WI38 (cell line): ENCODE measurements at regions not wholly inside any gene's neighbourhood (a gene's known extent, or its start where the extent isn't known, plus 50 kb on each side); places are given as distances from the start of the nearest gene placed in this dataset.

Experiments used
- H3K4me3 ChIP-seq: 2 replicates; pipeline ENCODE4 v1.5.1; 2011; ENCODE audit warnings: low read depth, mild to moderate bottlenecking, control low read depth, low read length
- CTCF ChIP-seq: IDR thresholded peaks from 2 replicates; pipeline ENCODE4 v1.5.1; 2012; ENCODE audit warnings: low read depth, mild to moderate bottlenecking, control low read depth, low read length

GRCh38 chr1:239678181-239678580 lies 291.8 kb downstream of the CHRM3 start:
- H3K4me3 ChIP-seq, result no peak overlapping the region
- TF ChIP-seq CTCF, result no peak

DNA sequence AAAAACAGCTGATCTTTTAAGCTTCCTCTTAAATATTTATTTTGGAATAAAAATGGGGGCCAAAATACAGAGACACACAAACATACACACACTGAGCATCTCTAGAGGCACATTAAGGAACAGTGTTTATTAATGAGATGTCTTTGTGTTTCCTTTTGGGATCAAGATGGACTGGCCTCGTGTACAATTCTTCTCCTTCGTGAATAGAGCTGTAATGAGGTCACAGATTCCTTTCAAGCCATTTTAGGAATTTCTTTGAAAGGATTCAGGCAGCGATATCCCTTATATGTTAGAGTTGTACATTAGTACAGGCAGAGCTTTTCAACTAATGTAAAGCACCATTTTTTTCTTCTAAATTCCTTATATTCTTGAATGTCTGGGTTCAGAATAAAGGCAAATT lies 295.7 kb downstream of the CHRM3 start:
- TF ChIP-seq CTCF, result no peak
- no peak overlapping the region for H3K4me3 ChIP-seq

- TF ChIP-seq CTCF, result no peak
- H3K4me3 ChIP-seq, result no peak overlapping the region
These were observed 296.6 kb downstream of the CHRM3 start for GRCh38 chr1:239682960-239683359.

GRCh38 chr1:239686386-239686785 lies 300.0 kb downstream of the CHRM3 start:
- no peak overlapping the region for H3K4me3 ChIP-seq
- TF ChIP-seq CTCF, result no peak

DNA sequence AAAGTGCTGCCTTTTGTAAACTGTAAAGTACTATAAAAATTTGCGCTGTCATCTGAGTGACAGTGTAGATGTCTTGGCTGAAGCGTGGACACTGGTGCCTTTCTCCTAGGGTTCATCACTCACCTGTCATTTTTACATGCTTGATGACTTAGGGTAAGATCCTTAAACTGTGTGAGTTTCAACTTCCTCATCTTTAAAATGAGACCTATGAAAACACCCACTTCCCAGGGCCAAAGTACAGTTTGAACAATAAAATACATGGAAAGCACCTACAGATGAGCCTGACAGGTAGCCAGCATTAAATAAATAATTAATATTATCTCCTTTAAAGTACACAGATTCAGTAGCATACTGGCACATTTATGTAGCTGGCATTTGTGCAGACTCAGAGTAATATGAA lies 309.9 kb downstream of the CHRM3 start:
- no peak for TF ChIP-seq CTCF
- H3K4me3 ChIP-seq, result no peak overlapping the region

GRCh38 chr1:239700667-239701066 lies 314.3 kb downstream of the CHRM3 start:
- H3K4me3 ChIP-seq, result no peak overlapping the region
- TF ChIP-seq CTCF, result no peak

DNA sequence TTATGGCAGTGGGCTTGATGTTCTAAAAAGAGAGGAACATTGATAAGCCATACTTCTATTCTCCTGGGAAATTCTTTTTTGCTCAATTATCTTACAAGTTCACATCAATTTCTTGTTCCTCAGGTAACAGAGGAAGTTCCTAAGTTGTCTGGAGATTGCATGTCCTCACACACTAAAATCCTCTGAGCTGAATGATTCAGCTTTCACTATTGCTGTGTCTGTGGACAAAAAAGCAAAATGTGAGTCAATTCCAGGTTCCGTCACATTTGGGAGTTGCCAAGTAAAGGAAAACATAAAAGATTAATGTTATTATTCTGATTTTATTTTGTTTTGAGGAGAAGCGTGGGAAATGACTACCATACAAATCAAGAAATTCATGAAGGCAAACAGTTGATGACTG lies 316.7 kb downstream of the CHRM3 start:
- no peak for TF ChIP-seq CTCF
- H3K4me3 ChIP-seq, result no peak overlapping the region
